Mesodermal cell (in vitro differentiated cells): ENCODE measurements at regions not wholly inside any gene's neighbourhood (a gene's known extent, or its start where the extent isn't known, plus 50 kb on each side); places are given as distances from the start of the nearest gene placed in this dataset.

Source experiments
- H3K27ac ChIP-seq: 2 replicates; pipeline ENCODE4 v1.7.0; 2013; ENCODE audit warnings: mild to moderate bottlenecking, low read depth, low read length, moderate library complexity; ENCODE audit not compliant: severe bottlenecking
- H3K36me3 ChIP-seq: 2 replicates; pipeline ENCODE4 v1.7.1; 2013; ENCODE audit warnings: mild to moderate bottlenecking, low read length, moderate library complexity; ENCODE audit not compliant: control insufficient read depth, insufficient read depth
- H3K4me1 ChIP-seq: one replicate; pipeline ENCODE4 v1.7.1; 2013; ENCODE audit warnings: mild to moderate bottlenecking, low read length; ENCODE audit not compliant: insufficient read depth, control insufficient read depth, poor library complexity, severe bottlenecking
- H3K4me3 ChIP-seq: 2 replicates; pipeline ENCODE4 v1.7.0; 2013; ENCODE audit warnings: low read length, control low read depth, mild to moderate bottlenecking; ENCODE audit not compliant: insufficient read depth, poor library complexity, severe bottlenecking; ENCODE audit errors: extremely low read depth
- H3K9me3 ChIP-seq: 2 replicates; pipeline ENCODE4 v1.7.1; 2013; ENCODE audit warnings: mild to moderate bottlenecking, low read length, moderate library complexity; ENCODE audit not compliant: control insufficient read depth
- WGBS, 2 experiments: methylation state at CpG; one replicate each; pipeline ENCODE4 v1.1.5; 2013; ENCODE audit warnings: missing lambda C conversion rate in 2 of 2; ENCODE audit not compliant: insufficient coverage in 2 of 2; 5-methylcytosine and 5-hydroxymethylcytosine counted together

DNA sequence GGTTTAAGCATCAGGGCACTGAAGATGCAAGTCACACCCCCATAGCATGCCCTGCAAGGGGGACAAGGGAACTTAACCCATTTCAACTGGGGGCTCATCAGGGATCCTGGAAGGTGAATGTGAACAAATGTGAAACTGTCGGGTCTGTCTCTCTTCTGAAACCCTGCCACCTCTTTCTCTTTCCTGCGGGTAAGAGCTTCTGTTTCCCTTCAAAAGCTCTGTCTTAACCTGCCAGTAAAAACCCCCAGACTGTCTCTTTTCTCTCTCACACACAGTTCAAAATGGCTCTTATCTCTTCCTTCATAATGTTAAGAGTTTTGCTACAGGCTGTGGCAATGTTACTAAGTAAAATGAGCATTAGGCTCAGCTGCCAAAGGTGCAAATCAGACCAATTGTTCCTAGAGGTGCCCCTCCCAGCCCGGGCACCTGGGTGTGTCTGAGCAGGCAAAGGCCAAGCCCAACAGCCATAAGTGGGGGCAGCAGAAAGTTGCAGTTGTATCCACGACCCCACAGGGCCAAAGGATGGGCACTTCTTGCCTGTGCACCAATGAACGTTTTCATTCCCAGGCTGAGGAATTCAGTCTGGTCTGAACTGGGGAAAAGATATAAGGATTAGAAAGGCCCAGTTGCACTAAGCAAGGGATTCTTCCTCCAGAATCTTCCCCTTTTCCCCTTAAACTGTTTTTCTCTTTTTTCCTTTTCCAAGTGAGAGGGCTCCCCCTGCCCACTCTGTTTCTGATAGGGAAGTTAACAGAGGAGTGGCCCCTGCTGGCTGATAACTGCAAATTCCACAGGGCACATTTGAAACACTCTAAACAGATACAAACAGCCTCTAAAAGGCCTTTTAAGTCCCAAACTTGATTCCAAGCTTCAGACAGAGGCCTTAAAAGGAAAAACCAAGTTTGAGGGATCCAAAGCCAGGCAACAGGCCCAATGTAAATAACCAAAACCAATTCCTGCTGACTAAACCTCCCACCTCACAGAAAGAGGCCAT is 113.8 kb upstream of the EPHA6 start:
- Histone ChIP-seq H3K9me3 (no peaks in the 10 kb centered on the region), H3K27ac (peak overlapping the region; percentile 49), H3K36me3 (no peaks in the 10 kb centered on the region), H3K4me1 (no peaks in the 10 kb centered on the region), H3K4me3 (no peak overlapping the region)
- WGBS, 2 experiments, result 75 to 80% methylated on average over 2 to 4 of the region's 5 CpGs

DNA sequence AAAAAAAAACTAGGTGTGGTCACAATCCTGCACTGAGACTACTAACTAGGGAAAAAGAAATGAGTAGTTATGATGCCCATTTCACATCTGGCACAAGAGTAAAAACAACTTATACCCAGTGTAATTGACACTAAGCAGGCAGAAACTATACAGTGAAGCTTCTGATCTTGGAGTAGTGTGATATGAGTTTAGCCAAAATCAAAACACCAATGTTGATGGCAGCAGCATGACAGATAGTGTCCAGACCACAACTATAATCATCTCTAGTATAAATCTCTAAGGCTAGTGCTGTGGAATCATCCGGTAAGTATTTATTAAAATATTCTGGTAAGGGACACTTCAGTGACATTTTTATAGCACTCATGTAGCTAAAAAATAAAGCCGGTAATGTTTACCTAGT is 108.5 kb upstream of the EPHA6 start:
- H3K4me3 ChIP-seq, result no peak overlapping the region

DNA sequence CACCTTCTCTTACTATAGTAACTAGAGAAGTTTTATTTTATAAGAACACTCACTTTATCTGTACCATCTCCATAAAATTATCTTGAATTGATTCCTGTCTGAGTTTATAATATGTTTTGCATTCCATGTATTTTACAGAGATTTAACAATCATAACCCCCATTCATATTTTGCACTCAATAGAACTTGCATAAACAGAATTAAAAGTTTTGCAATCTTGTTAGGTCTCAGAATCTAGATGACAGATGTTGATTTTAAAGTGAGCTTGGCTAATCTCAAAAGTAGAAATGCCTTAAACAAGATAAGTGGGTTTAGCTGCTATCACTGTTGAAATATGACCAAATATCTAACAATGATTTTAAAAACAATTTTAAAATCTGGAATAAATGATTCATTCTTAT is 107.9 kb upstream of the EPHA6 start:
- H3K36me3 ChIP-seq, result no peaks in the 10 kb centered on the region
- no peaks in the 10 kb centered on the region for H3K4me1 ChIP-seq
- no peak overlapping the region for H3K27ac ChIP-seq
- H3K9me3 ChIP-seq, result no peaks in the 10 kb centered on the region
- H3K4me3 ChIP-seq, result no peak overlapping the region

More for the DNA sequence above, 108.5 kb upstream of the EPHA6 start:
- no peaks in the 10 kb centered on the region for H3K36me3 ChIP-seq
- no CpG with 5 or more reads among the region's 2 CpGs for WGBS, 2 experiments
- H3K9me3 ChIP-seq, result no peaks in the 10 kb centered on the region
- H3K4me1 ChIP-seq, result no peaks in the 10 kb centered on the region
- H3K27ac ChIP-seq, result no peak overlapping the region

DNA sequence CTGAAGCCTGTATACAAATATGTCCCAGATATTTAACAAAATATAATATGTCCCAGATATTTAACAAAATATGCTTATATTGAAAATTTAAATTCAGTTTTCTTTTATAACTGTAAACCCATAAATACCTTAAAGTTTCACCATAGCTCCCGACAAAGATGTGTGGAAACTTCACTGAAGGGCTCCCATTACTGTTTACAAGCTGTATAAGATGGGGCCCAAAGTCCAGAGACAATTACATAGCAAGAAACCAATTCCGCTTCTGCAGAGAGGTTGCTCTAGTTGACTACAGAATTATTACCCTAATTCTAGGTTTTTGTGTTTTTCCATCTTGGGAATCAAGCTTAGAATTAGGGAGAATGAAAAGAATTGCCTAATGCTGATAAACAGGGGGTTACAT is 102.6 kb upstream of the EPHA6 start:
- H3K27ac ChIP-seq, result no peak overlapping the region
- no peaks in the 10 kb centered on the region for H3K9me3 ChIP-seq
- H3K4me1 ChIP-seq, result no peaks in the 10 kb centered on the region
- H3K36me3 ChIP-seq, result no peaks in the 10 kb centered on the region
- no peak overlapping the region for H3K4me3 ChIP-seq
- WGBS, 2 experiments, result 83 to 100% methylated on average over 1 to 2 of the region's 2 CpGs

DNA sequence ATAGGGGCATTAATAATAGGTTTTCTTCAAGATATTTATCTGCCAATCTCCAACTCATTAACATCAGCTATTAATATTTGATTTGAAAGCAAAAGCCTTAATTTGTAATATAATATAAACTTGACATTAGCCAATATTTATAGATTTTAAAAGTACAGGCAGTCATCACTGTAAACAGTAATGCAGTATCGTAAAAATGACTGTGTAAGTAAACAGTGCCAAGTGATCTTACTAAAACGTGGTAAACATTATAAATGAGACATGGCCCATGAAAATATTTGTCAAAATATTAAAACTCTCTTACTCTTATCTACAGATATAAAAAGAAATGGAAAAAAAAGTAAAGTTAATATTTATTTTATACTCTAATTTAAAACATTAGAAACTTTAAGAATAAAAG is 101.6 kb upstream of the EPHA6 start:
- WGBS, 2 experiments, result no CpG with 5 or more reads among the region's 2 CpGs
- Histone ChIP-seq H3K27ac (no peak overlapping the region), H3K4me3 (no peak overlapping the region), H3K9me3 (no peaks in the 10 kb centered on the region), H3K36me3 (no peaks in the 10 kb centered on the region), H3K4me1 (no peaks in the 10 kb centered on the region)

DNA sequence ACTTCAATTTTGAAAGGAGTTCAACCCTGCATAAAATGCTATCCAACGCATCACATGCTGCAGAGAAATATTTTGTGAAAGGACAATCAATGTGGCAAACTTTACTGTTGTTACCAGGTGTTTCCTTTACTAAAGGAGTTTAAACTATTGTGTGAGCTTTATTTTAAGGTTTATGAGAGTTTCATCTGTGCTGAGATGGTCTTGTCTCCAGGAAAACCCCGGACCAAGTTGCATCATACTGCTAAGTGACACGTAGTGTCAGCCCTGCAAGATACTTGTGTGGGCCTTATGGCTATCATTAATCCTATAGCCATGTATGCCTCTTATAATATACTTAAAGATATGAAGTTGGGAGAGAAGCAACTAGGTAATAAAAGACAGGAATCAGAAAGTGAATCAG is 94.5 kb upstream of the EPHA6 start:
- H3K36me3 ChIP-seq, result no peaks in the 10 kb centered on the region
- H3K9me3 ChIP-seq, result no peaks in the 10 kb centered on the region
- WGBS, 2 experiments, result 83 to 89% methylated on average over 1 to 2 of the region's 3 CpGs
- H3K4me3 ChIP-seq, result no peak overlapping the region
- no peaks in the 10 kb centered on the region for H3K4me1 ChIP-seq
- H3K27ac ChIP-seq, result no peak overlapping the region

DNA sequence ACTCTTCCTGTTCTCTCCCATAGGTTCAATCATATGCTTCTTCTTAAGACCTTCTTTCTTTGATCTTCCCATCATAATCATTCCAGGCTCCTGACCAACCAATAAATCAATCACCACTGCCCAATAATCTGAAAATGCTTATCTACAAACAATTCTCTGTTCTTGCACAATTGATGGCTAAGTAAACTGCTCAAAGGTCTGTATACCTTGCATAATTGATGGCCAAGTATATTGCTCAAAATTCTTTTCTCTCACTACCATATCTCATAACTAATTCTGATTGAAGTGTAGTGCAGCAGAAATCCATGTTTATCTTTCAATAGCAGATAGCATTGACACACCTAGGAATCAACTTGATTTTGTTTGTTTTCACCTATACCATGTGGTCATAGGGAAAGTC is 83.4 kb upstream of the EPHA6 start:
- no peak overlapping the region for H3K27ac ChIP-seq
- H3K4me3 ChIP-seq, result no peak overlapping the region
- no peaks in the 10 kb centered on the region for H3K36me3 ChIP-seq
- H3K4me1 ChIP-seq, result no peaks in the 10 kb centered on the region
- no peaks in the 10 kb centered on the region for H3K9me3 ChIP-seq

DNA sequence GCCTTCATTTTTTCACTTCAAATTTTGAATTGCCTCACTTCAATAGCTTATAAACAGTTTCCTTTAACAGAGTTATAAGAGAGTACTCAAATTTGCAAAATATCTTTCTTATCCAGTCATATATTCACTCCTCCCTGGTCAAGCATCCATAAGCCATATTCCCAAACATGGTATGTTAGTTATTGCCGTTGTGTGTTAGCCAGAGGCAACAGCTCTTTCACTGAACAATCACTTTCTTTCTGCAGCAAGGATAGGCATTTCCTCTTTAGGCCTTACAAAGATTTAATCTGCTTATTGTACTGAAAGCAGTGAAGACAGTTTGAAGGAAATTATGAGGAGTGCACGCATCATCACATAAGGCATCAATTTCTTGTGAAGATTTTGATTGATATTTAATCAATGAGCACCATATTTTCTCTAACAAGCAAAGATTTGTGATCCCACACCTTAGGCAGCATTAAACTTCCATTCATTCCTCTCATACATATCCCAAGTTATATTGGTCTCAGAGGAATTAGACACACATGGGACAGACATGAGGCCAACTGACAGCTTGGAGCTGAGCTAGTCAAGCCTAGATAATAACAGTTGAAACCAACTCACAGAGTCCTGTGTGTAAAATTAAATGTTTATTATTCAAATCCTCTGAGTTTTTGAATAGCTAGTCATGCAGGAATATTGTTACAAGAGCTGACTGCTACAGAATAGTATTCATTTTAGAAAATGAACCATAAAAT is 80.0 kb upstream of the EPHA6 start:
- Histone ChIP-seq H3K36me3 (no peaks in the 10 kb centered on the region), H3K9me3 (no peaks in the 10 kb centered on the region), H3K4me1 (no peaks in the 10 kb centered on the region), H3K4me3 (no peak overlapping the region), H3K27ac (peak overlapping the region; percentile 31)
- WGBS, 2 experiments, result no CpG with 5 or more reads among the region's 2 CpGs

DNA sequence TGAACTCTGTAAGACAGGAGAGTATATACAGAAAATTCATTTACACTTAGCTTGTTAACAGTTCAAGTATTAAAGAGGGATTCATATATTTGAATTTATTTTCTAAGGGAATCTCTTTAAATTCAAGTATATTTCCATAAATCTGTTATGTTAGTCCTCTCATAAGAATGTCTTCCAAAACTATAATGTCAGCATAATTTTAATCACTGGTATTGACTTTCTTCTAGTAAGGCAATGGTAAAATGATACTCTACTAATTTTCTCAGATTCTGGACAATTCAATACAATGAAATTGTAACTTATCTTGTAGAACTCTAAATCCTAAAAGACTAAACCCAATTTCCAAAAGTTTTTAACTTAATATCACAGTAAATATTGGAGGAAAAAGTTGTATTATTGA is 66.3 kb upstream of the EPHA6 start:
- Histone ChIP-seq H3K4me1 (no peaks in the 10 kb centered on the region), H3K9me3 (peaks cover 5% of the 10 kb centered on the region), H3K4me3 (no peak overlapping the region), H3K36me3 (no peaks in the 10 kb centered on the region), H3K27ac (no peak overlapping the region)

DNA sequence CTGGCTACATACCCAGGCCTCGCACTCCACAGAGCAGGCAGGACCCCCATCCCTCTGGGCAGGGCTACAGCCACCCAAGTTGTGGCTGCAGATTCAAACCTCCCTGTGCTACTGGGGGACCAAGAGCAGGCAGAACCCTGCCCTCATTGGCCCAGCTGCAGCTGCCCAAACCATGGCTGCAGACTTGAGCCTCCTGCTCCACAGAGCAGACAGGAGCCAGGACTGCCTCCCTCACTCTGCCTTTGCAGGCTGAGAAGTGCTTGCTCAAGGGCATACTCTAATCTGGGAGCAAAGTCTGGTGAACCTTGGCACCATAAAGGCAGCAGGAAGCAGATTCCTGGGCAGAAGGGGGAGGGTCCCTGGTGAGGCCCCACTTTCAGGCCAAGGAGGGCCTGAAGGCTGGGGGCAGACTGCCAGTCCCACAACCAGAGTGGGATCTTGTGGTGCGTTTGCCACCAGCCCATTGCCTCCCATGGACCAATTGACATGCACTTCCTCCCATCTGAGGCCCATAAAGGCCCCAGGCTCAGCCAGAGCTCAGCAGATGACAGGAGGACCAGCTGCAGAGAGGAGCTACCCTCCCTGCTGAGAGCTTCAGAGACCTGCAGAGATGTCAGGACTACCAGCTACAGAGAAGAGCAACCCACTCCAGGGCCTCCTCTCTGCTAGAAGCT is 64.2 kb upstream of the EPHA6 start:
- Histone ChIP-seq H3K27ac (no peak overlapping the region), H3K4me3 (no peak overlapping the region)
- 95 to 100% methylated on average over 1 to 2 of the region's 2 CpGs for WGBS, 2 experiments

More for the DNA sequence above, 64.2 kb upstream of the EPHA6 start:
- Histone ChIP-seq H3K4me1 (peaks cover under 1% of the 10 kb centered on the region), H3K36me3 (no peaks in the 10 kb centered on the region), H3K9me3 (peaks cover 5% of the 10 kb centered on the region)
